DMS153 (cell line): ENCODE measurements at regions not wholly inside any gene's neighbourhood (a gene's known extent, or its start where the extent isn't known, plus 50 kb on each side); places are given as distances from the start of the nearest gene placed in this dataset.
"Not testable (repeated sequence)": the region's sequence is repeated elsewhere in the genome, so short reads cannot be mapped to it uniquely, and the experiment has no call there.

Source experiments
- DNase-seq: peaks from one replicate; lab custom pipeline; 2025; lab: John Stamatoyannopoulos, UW

- DNase-seq = no peak
Observed at GRCh38 chr9:78909566-78909965, 612.6 kb downstream of the PSAT1 start.

GRCh38 chr9:78916884-78917283 is 620.0 kb downstream of the PSAT1 start:
- DNase-seq = not testable (repeated sequence)

- DNase-seq = no peak
Observed at GRCh38 chr9:78918976-78919375, 622.1 kb downstream of the PSAT1 start.

- DNase-seq = no peak
Observed at GRCh38 chr9:78919701-78920100, 622.8 kb downstream of the PSAT1 start.

- DNase-seq = no peak
Observed at GRCh38 chr9:78921341-78921740, 624.4 kb downstream of the PSAT1 start.

- DNase-seq = no peak
Observed at GRCh38 chr9:78923966-78924659, 627.2 kb downstream of the PSAT1 start.

GRCh38 chr9:78927099-78927940 is 630.4 kb downstream of the PSAT1 start:
- no peak for DNase-seq

- no peak for DNase-seq
Observed at GRCh38 chr9:78928625-78929405, 631.9 kb downstream of the PSAT1 start.

- no peak for DNase-seq
Observed at GRCh38 chr9:78930281-78930680, 633.4 kb downstream of the PSAT1 start.

GRCh38 chr9:78932849-78933627 is 636.1 kb downstream of the PSAT1 start:
- DNase-seq = no peak

GRCh38 chr9:78934880-78935279 is 636.9 kb upstream of the TLE4 start:
- no peak for DNase-seq

- DNase-seq = no peak
Observed at GRCh38 chr9:78938821-78939220, 632.9 kb upstream of the TLE4 start.

GRCh38 chr9:78939311-78940065 is 632.3 kb upstream of the TLE4 start:
- no peak for DNase-seq

- no peak for DNase-seq
Observed at GRCh38 chr9:78940121-78940855, 631.5 kb upstream of the TLE4 start.

GRCh38 chr9:78954286-78954685 is 617.5 kb upstream of the TLE4 start:
- DNase-seq = no peak

GRCh38 chr9:78958892-78959291 is 612.9 kb upstream of the TLE4 start:
- no peak for DNase-seq

- no peak for DNase-seq
Observed at GRCh38 chr9:78962156-78962555, 609.6 kb upstream of the TLE4 start.

- DNase-seq = no peak
Observed at GRCh38 chr9:78963911-78964310, 607.9 kb upstream of the TLE4 start.

GRCh38 chr9:78967596-78968217 is 604.1 kb upstream of the TLE4 start:
- no peak for DNase-seq

GRCh38 chr9:78970375-78970774 is 601.4 kb upstream of the TLE4 start:
- no peak for DNase-seq
